ENCODE measurements at regions not wholly inside any gene's neighbourhood (a gene's known extent, or its start where the extent isn't known, plus 50 kb on each side); places are given as distances from the start of the nearest gene placed in this dataset.

DNA sequence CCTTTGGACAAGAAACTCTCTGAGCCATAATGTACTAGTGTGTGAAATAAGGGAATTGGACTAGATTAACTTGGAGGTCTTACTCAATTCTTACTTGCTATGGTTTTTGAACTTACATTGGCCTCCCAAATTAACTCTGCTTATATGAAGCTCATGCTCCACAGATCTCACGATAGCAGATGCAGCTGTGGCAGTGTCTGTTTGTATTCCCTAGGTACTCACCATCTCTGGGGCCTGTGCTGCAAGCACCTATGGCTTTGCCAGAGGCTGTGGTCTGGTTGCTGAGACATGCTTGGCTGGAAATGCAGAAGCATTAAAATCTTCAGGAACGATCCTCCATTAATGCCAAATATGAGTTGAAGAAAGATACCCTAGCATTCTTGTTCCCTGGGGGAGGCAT lies 112.8 kb downstream of the MSL3 start:
- no peaks in the 10 kb centered on the region; the same call in 1 of the 2 replicates for H3K27me3 ChIP-seq (ENCODE audit: insufficient read depth)
- CTCF ChIA-PET: no interaction called here
- H3K9me2 ChIP-seq: no peaks in the 10 kb centered on the region
- no peak overlapping the region for H3K27ac ChIP-seq (ENCODE audit: low read depth in 2 of 2, low read length in 1 of 2)
- H3K4me1 ChIP-seq (ENCODE audit: control insufficient read depth in 1 of 2, insufficient read depth in 2 of 2, low read depth in 1 of 2, low read length in 1 of 2): no peaks in the 10 kb centered on the region
- no peak overlapping the region for H3K4me3 ChIP-seq (ENCODE audit: low read depth in 2 of 2, low read length in 1 of 2)
- WGBS (ENCODE audit: low lambda C conversion rate): 5% methylated on average over 2 of the region's 2 CpGs
- H3F3A ChIP-seq (replicated peaks; ENCODE audit: insufficient read depth): no peaks in the 10 kb centered on the region
- no peak overlapping the region for H2AFZ ChIP-seq (ENCODE audit: low read depth)
- no peaks in the 10 kb centered on the region for H3K79me2 ChIP-seq (ENCODE audit: insufficient read depth)
- H3K4me2 ChIP-seq: no peak overlapping the region
- H3K36me3 ChIP-seq (replicated peaks in 1 of 2; ENCODE audit: control insufficient read depth in 1 of 2, insufficient read depth in 2 of 2, low read length in 1 of 2): no peaks in the 10 kb centered on the region
- H3K9me3 ChIP-seq: no peaks in the 10 kb centered on the region
- POLR2A ChIA-PET: no interaction called here
- DNase-seq: no peak
- H3K9ac ChIP-seq: no peak overlapping the region
- no peaks in the 10 kb centered on the region for H4K20me1 ChIP-seq (ENCODE audit: insufficient read depth)
- TF ChIP-seq RXRA (IDR thresholded peaks at IDR 0.05; ENCODE audit: borderline replicate concordance, low read depth) (no peak), CHD2 (IDR thresholded peaks at IDR 0.05; ENCODE audit: low read length, partially characterized antibody) (no peak), FOXJ3 (CRISPR knock-in tag; IDR thresholded peaks at IDR 0.05) (no peak), JUND (IDR thresholded peaks at IDR 0.05) (no peak), TEAD4 (IDR thresholded peaks at IDR 0.05; ENCODE audit: borderline replicate concordance, insufficient read depth) (no peak), MXI1 (IDR thresholded peaks at IDR 0.05; ENCODE audit: low read depth, low read length) (no peak), EP300 (IDR thresholded peaks at IDR 0.05; ENCODE audit: borderline replicate concordance in 1 of 2, low read depth in 1 of 2, low read length in 1 of 2) (no peak)
- TF ChIP-seq, protein P1, sequence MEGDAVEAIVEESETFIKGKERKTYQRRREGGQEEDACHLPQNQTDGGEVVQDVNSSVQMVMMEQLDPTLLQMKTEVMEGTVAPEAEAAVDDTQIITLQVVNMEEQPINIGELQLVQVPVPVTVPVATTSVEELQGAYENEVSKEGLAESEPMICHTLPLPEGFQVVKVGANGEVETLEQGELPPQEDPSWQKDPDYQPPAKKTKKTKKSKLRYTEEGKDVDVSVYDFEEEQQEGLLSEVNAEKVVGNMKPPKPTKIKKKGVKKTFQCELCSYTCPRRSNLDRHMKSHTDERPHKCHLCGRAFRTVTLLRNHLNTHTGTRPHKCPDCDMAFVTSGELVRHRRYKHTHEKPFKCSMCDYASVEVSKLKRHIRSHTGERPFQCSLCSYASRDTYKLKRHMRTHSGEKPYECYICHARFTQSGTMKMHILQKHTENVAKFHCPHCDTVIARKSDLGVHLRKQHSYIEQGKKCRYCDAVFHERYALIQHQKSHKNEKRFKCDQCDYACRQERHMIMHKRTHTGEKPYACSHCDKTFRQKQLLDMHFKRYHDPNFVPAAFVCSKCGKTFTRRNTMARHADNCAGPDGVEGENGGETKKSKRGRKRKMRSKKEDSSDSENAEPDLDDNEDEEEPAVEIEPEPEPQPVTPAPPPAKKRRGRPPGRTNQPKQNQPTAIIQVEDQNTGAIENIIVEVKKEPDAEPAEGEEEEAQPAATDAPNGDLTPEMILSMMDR (IDR thresholded peaks at IDR 0.05): no peak
- TF ChIP-seq, protein P2, sequence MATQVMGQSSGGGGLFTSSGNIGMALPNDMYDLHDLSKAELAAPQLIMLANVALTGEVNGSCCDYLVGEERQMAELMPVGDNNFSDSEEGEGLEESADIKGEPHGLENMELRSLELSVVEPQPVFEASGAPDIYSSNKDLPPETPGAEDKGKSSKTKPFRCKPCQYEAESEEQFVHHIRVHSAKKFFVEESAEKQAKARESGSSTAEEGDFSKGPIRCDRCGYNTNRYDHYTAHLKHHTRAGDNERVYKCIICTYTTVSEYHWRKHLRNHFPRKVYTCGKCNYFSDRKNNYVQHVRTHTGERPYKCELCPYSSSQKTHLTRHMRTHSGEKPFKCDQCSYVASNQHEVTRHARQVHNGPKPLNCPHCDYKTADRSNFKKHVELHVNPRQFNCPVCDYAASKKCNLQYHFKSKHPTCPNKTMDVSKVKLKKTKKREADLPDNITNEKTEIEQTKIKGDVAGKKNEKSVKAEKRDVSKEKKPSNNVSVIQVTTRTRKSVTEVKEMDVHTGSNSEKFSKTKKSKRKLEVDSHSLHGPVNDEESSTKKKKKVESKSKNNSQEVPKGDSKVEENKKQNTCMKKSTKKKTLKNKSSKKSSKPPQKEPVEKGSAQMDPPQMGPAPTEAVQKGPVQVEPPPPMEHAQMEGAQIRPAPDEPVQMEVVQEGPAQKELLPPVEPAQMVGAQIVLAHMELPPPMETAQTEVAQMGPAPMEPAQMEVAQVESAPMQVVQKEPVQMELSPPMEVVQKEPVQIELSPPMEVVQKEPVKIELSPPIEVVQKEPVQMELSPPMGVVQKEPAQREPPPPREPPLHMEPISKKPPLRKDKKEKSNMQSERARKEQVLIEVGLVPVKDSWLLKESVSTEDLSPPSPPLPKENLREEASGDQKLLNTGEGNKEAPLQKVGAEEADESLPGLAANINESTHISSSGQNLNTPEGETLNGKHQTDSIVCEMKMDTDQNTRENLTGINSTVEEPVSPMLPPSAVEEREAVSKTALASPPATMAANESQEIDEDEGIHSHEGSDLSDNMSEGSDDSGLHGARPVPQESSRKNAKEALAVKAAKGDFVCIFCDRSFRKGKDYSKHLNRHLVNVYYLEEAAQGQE (IDR thresholded peaks at IDR 0.05; ENCODE audit: low read depth, low read length): no peak
- TF ChIP-seq, protein P3, sequence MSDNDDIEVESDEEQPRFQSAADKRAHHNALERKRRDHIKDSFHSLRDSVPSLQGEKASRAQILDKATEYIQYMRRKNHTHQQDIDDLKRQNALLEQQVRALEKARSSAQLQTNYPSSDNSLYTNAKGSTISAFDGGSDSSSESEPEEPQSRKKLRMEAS (IDR thresholded peaks at IDR 0.05; ENCODE audit: low read depth): no peak

DNA sequence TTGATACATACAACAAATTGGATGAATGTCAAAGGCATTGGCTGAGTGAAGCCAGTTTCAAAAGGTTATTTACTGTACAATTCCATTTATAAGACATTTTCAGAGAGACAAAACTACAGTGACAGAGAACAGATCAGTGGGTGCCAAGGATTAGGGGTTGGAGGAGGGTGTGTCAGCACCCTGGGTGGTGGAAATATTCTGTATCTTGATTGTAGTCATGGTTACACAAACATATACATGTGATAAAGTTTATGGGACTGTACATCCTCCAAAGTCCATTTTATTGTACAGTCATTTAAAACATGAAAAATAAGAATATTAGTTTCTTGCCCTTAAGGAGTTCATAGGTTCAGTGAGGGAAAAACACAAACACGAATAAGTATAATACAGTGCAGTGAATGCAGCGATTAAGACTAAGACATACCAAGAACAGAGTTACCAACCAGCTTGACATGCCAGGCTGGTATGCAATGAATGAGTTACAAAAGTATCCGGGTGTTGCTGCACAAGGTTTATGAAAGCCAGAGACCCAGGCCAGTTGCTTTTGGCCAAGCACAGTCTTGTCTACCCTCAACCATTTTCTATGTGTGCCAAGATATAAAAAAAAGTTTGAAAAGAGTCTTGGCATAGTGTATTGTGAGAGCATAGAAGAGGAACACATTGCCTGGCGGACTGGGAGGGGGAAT lies 123.6 kb downstream of the MSL3 start:
- Histone ChIP-seq H3K27ac (ENCODE audit: low read depth in 2 of 2, low read length in 1 of 2) (no peak overlapping the region), H3K9me3 (no peaks in the 10 kb centered on the region), H3K36me3 (replicated peaks in 1 of 2; ENCODE audit: control insufficient read depth in 1 of 2, insufficient read depth in 2 of 2, low read length in 1 of 2) (no peaks in the 10 kb centered on the region), H3K9me2 (no peaks in the 10 kb centered on the region), H3K9ac (no peak overlapping the region), H3K4me2 (no peak overlapping the region), H4K20me1 (ENCODE audit: insufficient read depth) (no peaks in the 10 kb centered on the region), H2AFZ (ENCODE audit: low read depth) (no peak overlapping the region), H3K4me1 (ENCODE audit: control insufficient read depth in 1 of 2, insufficient read depth in 2 of 2, low read depth in 1 of 2, low read length in 1 of 2) (no peaks in the 10 kb centered on the region), H3F3A (replicated peaks; ENCODE audit: insufficient read depth) (no peaks in the 10 kb centered on the region), H3K79me2 (ENCODE audit: insufficient read depth) (no peaks in the 10 kb centered on the region), H3K4me3 (ENCODE audit: low read depth in 2 of 2, low read length in 1 of 2) (no peak overlapping the region), H3K27me3 (ENCODE audit: insufficient read depth) (no peaks in the 10 kb centered on the region; the same call in 1 of the 2 replicates)
- WGBS (ENCODE audit: low lambda C conversion rate): 5% methylated on average over 4 of the region's 4 CpGs
- ChIA-PET POLR2A (no interaction called here), CTCF (no interaction called here)
- no peak for DNase-seq
- no peak for TF ChIP-seq RXRA (IDR thresholded peaks at IDR 0.05; ENCODE audit: borderline replicate concordance, low read depth)
- TF ChIP-seq, protein P1 (IDR thresholded peaks at IDR 0.05): no peak
- TF ChIP-seq RFX5 (IDR thresholded peaks at IDR 0.05; ENCODE audit: low read length): no peak
- no peak for TF ChIP-seq NRF1 (IDR thresholded peaks at IDR 0.05; ENCODE audit: low read depth, low read length)
- TF ChIP-seq, protein P4, sequence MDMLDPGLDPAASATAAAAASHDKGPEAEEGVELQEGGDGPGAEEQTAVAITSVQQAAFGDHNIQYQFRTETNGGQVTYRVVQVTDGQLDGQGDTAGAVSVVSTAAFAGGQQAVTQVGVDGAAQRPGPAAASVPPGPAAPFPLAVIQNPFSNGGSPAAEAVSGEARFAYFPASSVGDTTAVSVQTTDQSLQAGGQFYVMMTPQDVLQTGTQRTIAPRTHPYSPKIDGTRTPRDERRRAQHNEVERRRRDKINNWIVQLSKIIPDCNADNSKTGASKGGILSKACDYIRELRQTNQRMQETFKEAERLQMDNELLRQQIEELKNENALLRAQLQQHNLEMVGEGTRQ (IDR thresholded peaks at IDR 0.05; ENCODE audit: borderline replicate concordance, low read depth, low read length): no peak
- TF ChIP-seq NFIC (IDR thresholded peaks at IDR 0.05; ENCODE audit: borderline replicate concordance): no peak
- no peak for TF ChIP-seq TAF1 (IDR thresholded peaks at IDR 0.05; ENCODE audit: borderline replicate concordance, low read depth, low read length)
- no peak for TF ChIP-seq MEF2A (IDR thresholded peaks at IDR 0.05; ENCODE audit: borderline replicate concordance, low read depth)
- TF ChIP-seq FOSL2 (IDR thresholded peaks at IDR 0.05; ENCODE audit: borderline replicate concordance, low read depth): no peak
- TF ChIP-seq SIN3A (IDR thresholded peaks at IDR 0.05; ENCODE audit: borderline replicate concordance, low read depth, low read length): no peak
- no peak for TF ChIP-seq RCOR1 (IDR thresholded peaks at IDR 0.05; ENCODE audit: low read length)
